HCT116 (cell line): ENCODE measurements at regions not wholly inside any gene's neighbourhood (a gene's known extent, or its start where the extent isn't known, plus 50 kb on each side); places are given as distances from the start of the nearest gene placed in this dataset.

Experiments used
- CTCF ChIP-seq, 3 experiments: fragments of 200-600 bp in 1 of 3; sonication (generic) in 1 of 3; IDR thresholded peaks in 2 of 3; conservative IDR thresholded peaks in 1 of 3; 2 replicates each; pipeline ENCODE4 v1.5.1; 2012 to 2017; ENCODE audit warnings: low read depth in 2 of 3, low read length in 2 of 3, antibody characterized with exemption in 1 of 3, borderline replicate concordance in 1 of 3, control low read depth in 1 of 3, mild to moderate bottlenecking in 1 of 3, mixed read lengths in 1 of 3, mixed run types in 1 of 3, moderate library complexity in 1 of 3; ENCODE audit not compliant: insufficient read depth in 1 of 3
- EGR1 ChIP-seq: IDR thresholded peaks from 2 replicates; pipeline ENCODE4 v1.6.1; 2012; ENCODE audit warnings: low read depth
- EZH2 ChIP-seq: fragments of 200-600 bp; sonication (generic); IDR thresholded peaks from 2 replicates; pipeline ENCODE4 v1.6.1; 2017; ENCODE audit warnings: antibody characterized with exemption, mixed run types
- EZH2phosphoT487 ChIP-seq: fragments of 200-600 bp; IDR thresholded peaks from 2 replicates; pipeline ENCODE4 v1.6.1; 2018; ENCODE audit warnings: antibody characterized with exemption, borderline replicate concordance
- FOSL1 ChIP-seq: IDR thresholded peaks from 2 replicates; pipeline ENCODE4 v1.6.1; 2012; ENCODE audit warnings: low read depth
- POLR2A ChIP-seq: IDR thresholded peaks from 2 replicates; pipeline ENCODE4 v1.7.0; 2011; ENCODE audit warnings: borderline replicate concordance; ENCODE audit not compliant: insufficient read depth, insufficient read length; ENCODE audit errors: extremely low read depth
- POLR2AphosphoS5 ChIP-seq: IDR thresholded peaks from 2 replicates; pipeline ENCODE4 v1.6.1; 2011; ENCODE audit warnings: mild to moderate bottlenecking, low read depth, low read length, moderate library complexity
- RAD21 ChIP-seq: IDR thresholded peaks from 2 replicates; pipeline ENCODE4 v1.6.1; 2012; ENCODE audit warnings: low read depth, mild to moderate bottlenecking
- SP1 ChIP-seq: IDR thresholded peaks from 2 replicates; pipeline ENCODE4 v1.6.1; 2012; ENCODE audit warnings: low read depth
- YY1 ChIP-seq: IDR thresholded peaks from 2 replicates; pipeline ENCODE4 v1.6.1; 2011; ENCODE audit warnings: low read length, low read depth, moderate library complexity, mild to moderate bottlenecking; ENCODE audit not compliant: insufficient replicate concordance; ENCODE audit errors: extremely low read depth
- ZNF274 ChIP-seq: fragments of 200-500 bp; sonication (Bioruptor generic); IDR thresholded peaks from 2 replicates; pipeline ENCODE4 v1.6.1; 2014; ENCODE audit warnings: mild to moderate bottlenecking, low read depth, low read length, inconsistent platforms

- no peak for TF ChIP-seq POLR2A
- TF ChIP-seq EZH2phosphoT487, result no peak
- TF ChIP-seq EZH2, result no peak
- TF ChIP-seq POLR2AphosphoS5, result no peak
- no peak for TF ChIP-seq EGR1
- TF ChIP-seq CTCF (IDR thresholded peaks at IDR 0.05 in 2 of 3, conservative IDR thresholded peaks at IDR 0.05 in 1 of 3; ENCODE audit: borderline replicate concordance in 1 of 3, insufficient read depth in 1 of 3, low read depth in 2 of 3, low read length in 2 of 3), result no peak
- no peak for TF ChIP-seq SP1
- no peak for TF ChIP-seq YY1
- no peak for TF ChIP-seq RAD21
- no peak for TF ChIP-seq FOSL1
- no peak for TF ChIP-seq ZNF274
These were observed 280.2 kb downstream of the ADGRA3 start for GRCh38 chr4:22235698-22236097.
